Karpas-422 (cell line): ENCODE measurements at regions not wholly inside any gene's neighbourhood (a gene's known extent, or its start where the extent isn't known, plus 50 kb on each side); places are given as distances from the start of the nearest gene placed in this dataset.

Experiments
- DNase-seq: peaks from one replicate; pipeline ENCODE4 v3.0.0-alpha.2; 2015
- H2AFZ ChIP-seq: fragments of 200-600 bp; sonication (generic); 2 replicates; pipeline ENCODE4 v1.6.1; 2014; ENCODE audit warnings: antibody characterized with exemption, low read length, mixed read lengths
- H3K27ac ChIP-seq: fragments of 200-600 bp; sonication (generic); 2 replicates; pipeline ENCODE4 v1.5.1; 2014; ENCODE audit warnings: mild to moderate bottlenecking, low read length, moderate library complexity
- H3K27me3 ChIP-seq: fragments of 200-600 bp; sonication (generic); 2 replicates; pipeline ENCODE4 v1.6.1; 2014; ENCODE audit warnings: low read length, mixed read lengths
- H3K36me3 ChIP-seq: fragments of 200-600 bp; sonication (generic); 2 replicates; pipeline ENCODE4 v1.6.1; 2014; ENCODE audit warnings: low read length, mixed read lengths; ENCODE audit not compliant: insufficient read depth
- H3K4me1 ChIP-seq: fragments of 200-600 bp; sonication (generic); 2 replicates; pipeline ENCODE4 v1.6.1; 2014; ENCODE audit warnings: mild to moderate bottlenecking, low read length, mixed read lengths
- H3K4me2 ChIP-seq: fragments of 200-600 bp; sonication (generic); 2 replicates; pipeline ENCODE4 v1.6.1; 2014; ENCODE audit warnings: low read length, low read depth, mild to moderate bottlenecking; ENCODE audit not compliant: poor library complexity, severe bottlenecking
- H3K4me3 ChIP-seq: fragments of 200-600 bp; sonication (generic); 2 replicates; pipeline ENCODE4 v1.5.1; 2014; ENCODE audit warnings: mild to moderate bottlenecking, antibody characterized with exemption, low read length, mixed read lengths
- H3K79me2 ChIP-seq: fragments of 200-600 bp; sonication (generic); 2 replicates; pipeline ENCODE4 v1.6.1; 2014; ENCODE audit warnings: mild to moderate bottlenecking, low read length, mixed read lengths
- H3K9ac ChIP-seq: fragments of 200-600 bp; sonication (generic); 2 replicates; pipeline ENCODE4 v1.6.0; 2014; ENCODE audit warnings: low read length
- H3K9me2 ChIP-seq: fragments of 200-600 bp; sonication (generic), shearing (Covaris generic); replicated peaks from 2 replicates; pipeline ENCODE4 v1.6.0; 2014; ENCODE audit warnings: mild to moderate bottlenecking, low read length, moderate library complexity; ENCODE audit not compliant: insufficient read depth
- H3K9me3 ChIP-seq: fragments of 300-700, 200-600 bp; sonication (generic); 2 replicates; pipeline ENCODE4 v1.6.1; 2014; ENCODE audit warnings: low read length, mixed read lengths
- H4K20me1 ChIP-seq: fragments of 200-600 bp; sonication (generic); 2 replicates; pipeline ENCODE4 v1.6.1; 2014; ENCODE audit warnings: mild to moderate bottlenecking, antibody characterized with exemption, low read length, low read depth; ENCODE audit not compliant: insufficient read depth

- Histone ChIP-seq H3K79me2 (no peaks in the 10 kb centered on the region), H3K4me2 (no peak overlapping the region), H3K4me3 (no peak overlapping the region), H3K4me1 (no peaks in the 10 kb centered on the region), H3K27me3 (no peaks in the 10 kb centered on the region), H2AFZ (no peak overlapping the region), H3K36me3 (no peaks in the 10 kb centered on the region), H3K9me2 (no peaks in the 10 kb centered on the region), H3K27ac (no peak overlapping the region), H3K9me3 (no peaks in the 10 kb centered on the region), H4K20me1 (no peaks in the 10 kb centered on the region), H3K9ac (no peak overlapping the region)
- no peak for DNase-seq
These were observed 155.0 kb downstream of the POSTN start for GRCh38 chr13:37443538-37443937.

DNA sequence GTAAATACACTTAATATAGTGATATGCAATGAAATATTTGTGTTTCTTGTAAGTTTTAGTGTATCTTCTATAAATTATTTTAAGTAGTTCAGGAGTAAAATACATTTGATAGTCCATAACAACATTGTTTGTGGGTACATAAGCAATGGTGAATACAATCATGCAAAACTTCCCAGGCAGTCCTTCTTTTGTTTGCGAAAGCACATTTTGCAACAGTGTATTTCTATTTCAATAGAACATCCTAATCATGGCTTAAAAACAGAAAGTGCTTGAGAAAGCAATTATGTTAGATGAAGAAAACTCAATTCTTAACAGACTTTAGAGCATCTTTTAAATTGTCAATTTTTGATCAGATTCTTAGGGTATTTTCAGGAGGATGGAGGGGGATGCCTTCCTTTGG, 155.6 kb downstream of the POSTN start:
- DNase-seq = no peak
- Histone ChIP-seq H3K9ac (no peak overlapping the region), H3K9me3 (no peaks in the 10 kb centered on the region), H3K36me3 (no peaks in the 10 kb centered on the region), H2AFZ (no peak overlapping the region), H3K79me2 (no peaks in the 10 kb centered on the region), H3K4me3 (no peak overlapping the region), H3K27ac (no peak overlapping the region), H3K4me1 (no peaks in the 10 kb centered on the region), H3K27me3 (no peaks in the 10 kb centered on the region), H3K9me2 (no peaks in the 10 kb centered on the region), H3K4me2 (no peak overlapping the region), H4K20me1 (no peaks in the 10 kb centered on the region)

DNA sequence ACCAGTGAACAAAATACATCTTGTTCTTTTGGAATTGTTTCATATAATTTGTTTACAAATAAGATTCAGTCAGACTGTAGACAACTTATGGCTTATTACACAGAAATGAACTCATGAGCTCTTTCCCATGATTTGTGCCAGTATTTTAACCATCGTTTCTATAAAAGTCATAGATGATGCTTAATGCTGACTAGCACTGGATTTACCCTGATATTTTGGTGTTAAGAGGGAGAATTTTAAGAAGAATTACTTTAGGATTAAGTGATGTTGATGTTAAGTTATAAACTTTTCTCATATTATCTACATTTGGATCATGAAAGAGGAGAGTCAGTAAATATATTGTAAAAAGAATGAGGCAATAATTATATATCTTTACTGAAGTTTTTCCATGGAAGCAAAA, 162.7 kb downstream of the POSTN start:
- Histone ChIP-seq H3K79me2 (no peaks in the 10 kb centered on the region), H3K4me1 (no peaks in the 10 kb centered on the region), H3K9me2 (no peaks in the 10 kb centered on the region), H3K27ac (no peak overlapping the region), H3K27me3 (no peaks in the 10 kb centered on the region), H3K9me3 (no peaks in the 10 kb centered on the region), H3K9ac (no peak overlapping the region), H3K4me2 (no peak overlapping the region), H2AFZ (no peak overlapping the region), H3K36me3 (no peaks in the 10 kb centered on the region), H3K4me3 (no peak overlapping the region), H4K20me1 (no peaks in the 10 kb centered on the region)
- DNase-seq = no peak

DNA sequence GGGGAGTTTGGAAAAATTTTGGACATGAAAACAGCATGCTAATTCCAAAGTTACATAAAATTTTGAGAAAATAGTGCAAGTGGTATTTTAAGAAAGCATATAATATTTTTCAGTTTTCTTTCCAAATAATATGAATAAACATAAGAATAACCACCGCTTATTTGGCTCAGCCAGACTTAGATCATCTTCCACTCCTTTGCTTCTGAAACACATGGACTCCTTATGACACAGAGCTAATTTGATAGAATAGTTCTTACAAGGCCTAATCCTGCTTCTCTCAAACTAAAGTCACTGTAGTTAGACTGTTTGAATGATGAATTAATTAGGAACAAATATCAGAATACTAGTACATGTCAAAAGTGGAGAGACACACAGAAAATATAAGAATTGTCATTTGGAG, 165.5 kb downstream of the POSTN start:
- Histone ChIP-seq H3K9me3 (no peaks in the 10 kb centered on the region), H3K27ac (no peak overlapping the region), H3K9me2 (no peaks in the 10 kb centered on the region), H3K79me2 (no peaks in the 10 kb centered on the region), H3K4me2 (no peak overlapping the region), H3K4me3 (no peak overlapping the region), H3K4me1 (no peaks in the 10 kb centered on the region), H2AFZ (no peak overlapping the region), H3K27me3 (no peaks in the 10 kb centered on the region), H3K9ac (no peak overlapping the region), H4K20me1 (no peaks in the 10 kb centered on the region), H3K36me3 (no peaks in the 10 kb centered on the region)
- DNase-seq = no peak

- Histone ChIP-seq H3K9ac (no peak overlapping the region), H3K4me2 (no peak overlapping the region), H3K4me3 (no peak overlapping the region), H3K9me2 (no peaks in the 10 kb centered on the region), H4K20me1 (no peaks in the 10 kb centered on the region), H3K27me3 (no peaks in the 10 kb centered on the region), H3K4me1 (no peaks in the 10 kb centered on the region), H2AFZ (no peak overlapping the region), H3K36me3 (no peaks in the 10 kb centered on the region), H3K9me3 (no peaks in the 10 kb centered on the region), H3K79me2 (no peaks in the 10 kb centered on the region), H3K27ac (no peak overlapping the region)
- DNase-seq = no peak
These were observed 168.6 kb downstream of the POSTN start for GRCh38 chr13:37429976-37430375.

DNA sequence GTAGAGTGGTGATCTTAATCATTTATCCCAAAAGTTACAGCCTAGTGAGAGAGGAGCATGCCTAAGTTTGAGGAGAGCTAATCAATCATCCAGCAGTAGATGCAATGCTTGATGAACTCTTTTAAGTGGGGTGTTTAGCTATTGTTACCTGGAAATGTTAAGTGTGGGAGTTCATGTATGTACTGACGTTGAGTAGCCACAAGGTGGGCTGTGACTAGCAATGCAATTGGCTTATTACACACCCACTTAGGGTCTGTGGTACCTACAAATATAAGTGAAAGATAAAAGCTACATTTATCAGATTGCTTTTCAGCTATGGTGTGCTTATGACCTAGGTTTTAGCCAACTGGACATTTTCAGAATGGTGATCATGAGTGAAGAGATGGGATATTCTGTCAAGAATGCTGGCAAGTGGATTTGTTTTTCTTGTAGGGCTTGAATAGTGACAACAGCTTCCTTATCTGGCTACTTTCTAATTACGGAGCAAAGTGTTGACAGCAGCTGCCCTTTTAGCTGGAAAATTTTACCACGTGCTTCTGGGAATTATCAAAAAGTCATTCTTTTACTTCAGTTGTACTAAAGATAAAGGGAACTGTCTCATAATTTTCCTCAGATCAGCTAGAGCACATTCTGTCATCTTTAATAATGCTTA, 170.6 kb downstream of the POSTN start:
- Histone ChIP-seq H3K9me3 (no peaks in the 10 kb centered on the region), H3K4me2 (no peak overlapping the region), H3K27me3 (no peaks in the 10 kb centered on the region), H3K9me2 (no peaks in the 10 kb centered on the region), H3K9ac (no peak overlapping the region), H3K4me3 (no peak overlapping the region), H2AFZ (no peak overlapping the region), H4K20me1 (no peaks in the 10 kb centered on the region), H3K4me1 (no peaks in the 10 kb centered on the region), H3K36me3 (no peaks in the 10 kb centered on the region), H3K27ac (no peak overlapping the region), H3K79me2 (no peaks in the 10 kb centered on the region)
- no peak for DNase-seq

- Histone ChIP-seq H3K4me3 (no peak overlapping the region), H3K9ac (no peak overlapping the region), H3K79me2 (no peaks in the 10 kb centered on the region), H2AFZ (no peak overlapping the region), H3K4me2 (no peak overlapping the region), H3K9me2 (no peaks in the 10 kb centered on the region), H3K9me3 (no peaks in the 10 kb centered on the region), H3K4me1 (no peaks in the 10 kb centered on the region), H3K27me3 (no peaks in the 10 kb centered on the region), H3K36me3 (no peaks in the 10 kb centered on the region), H3K27ac (no peak overlapping the region), H4K20me1 (no peaks in the 10 kb centered on the region)
- DNase-seq = no peak
These were observed 180.1 kb downstream of the POSTN start for GRCh38 chr13:37418490-37418889.

DNA sequence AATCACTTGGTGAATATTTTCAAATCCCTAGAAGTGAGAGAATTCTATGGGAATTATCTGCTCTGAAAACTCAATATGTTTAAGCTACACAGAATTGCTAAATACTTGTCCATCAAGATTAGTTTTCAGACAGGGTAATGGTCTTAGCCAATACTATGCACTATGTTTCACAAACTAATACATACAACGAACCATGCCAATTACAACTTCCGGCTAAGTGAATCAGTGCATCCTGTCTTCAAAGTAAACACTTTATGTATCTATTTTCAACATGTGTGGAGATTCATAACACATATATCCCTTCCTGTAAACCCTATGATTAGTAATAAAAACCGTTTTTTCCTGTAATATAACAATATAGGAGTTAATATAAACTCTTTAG, 181.5 kb downstream of the POSTN start:
- H4K20me1 ChIP-seq = no peaks in the 10 kb centered on the region
- no peaks in the 10 kb centered on the region for H3K9me3 ChIP-seq
- no peaks in the 10 kb centered on the region for H3K36me3 ChIP-seq
- H3K79me2 ChIP-seq = no peaks in the 10 kb centered on the region
- no peak overlapping the region for H3K4me2 ChIP-seq
- no peak overlapping the region for H3K27ac ChIP-seq
- H3K27me3 ChIP-seq = no peaks in the 10 kb centered on the region
- no peaks in the 10 kb centered on the region for H3K9me2 ChIP-seq
- no peak overlapping the region for H2AFZ ChIP-seq
- no peak overlapping the region for H3K4me3 ChIP-seq
- no peaks in the 10 kb centered on the region for H3K4me1 ChIP-seq
- H3K9ac ChIP-seq = no peak overlapping the region
- DNase-seq = no peak
